ENCODE measurements at regions not wholly inside any gene's neighbourhood (a gene's known extent, or its start where the extent isn't known, plus 50 kb on each side); places are given as distances from the start of the nearest gene placed in this dataset.

GRCh38 chr2:217469203-217469810, 533.5 kb downstream of the TNS1 start:
- H3K4me1 ChIP-seq (ENCODE audit: control insufficient read depth, insufficient read depth, low read length): no peaks in the 10 kb centered on the region
- no peak overlapping the region for H3K27ac ChIP-seq (ENCODE audit: low read length)
- no peaks in the 10 kb centered on the region for H3K36me3 ChIP-seq (ENCODE audit: control insufficient read depth, insufficient read depth, low read length)
- no peaks in the 10 kb centered on the region for H3K9me3 ChIP-seq (ENCODE audit: control insufficient read depth, low read depth, low read length)
- no peak for DNase-seq
- H3K27me3 ChIP-seq (ENCODE audit: control insufficient read depth, insufficient read depth, low read length): no peaks in the 10 kb centered on the region
- H3K4me3 ChIP-seq (ENCODE audit: low read length): no peak overlapping the region
- 100% methylated on average over 1 of the region's 2 CpGs for WGBS (ENCODE audit: insufficient coverage, low lambda C conversion rate)

GRCh38 chr2:217468042-217468830, 534.6 kb downstream of the TNS1 start:
- Histone ChIP-seq H3K4me3 (ENCODE audit: low read length) (no peak overlapping the region), H3K9me3 (ENCODE audit: control insufficient read depth, low read depth, low read length) (no peaks in the 10 kb centered on the region), H3K36me3 (ENCODE audit: control insufficient read depth, insufficient read depth, low read length) (no peaks in the 10 kb centered on the region), H3K27ac (ENCODE audit: low read length) (no peak overlapping the region), H3K4me1 (ENCODE audit: control insufficient read depth, insufficient read depth, low read length) (no peaks in the 10 kb centered on the region), H3K27me3 (ENCODE audit: control insufficient read depth, insufficient read depth, low read length) (no peaks in the 10 kb centered on the region)
- DNase-seq: no peak
- WGBS (ENCODE audit: insufficient coverage, low lambda C conversion rate): 100% methylated on average over 1 of the region's 2 CpGs

GRCh38 chr2:217467331-217467730, 535.5 kb downstream of the TNS1 start:
- H3K27ac ChIP-seq (ENCODE audit: low read length): no peak overlapping the region
- 40% methylated on average over 2 of the region's 8 CpGs for WGBS (ENCODE audit: insufficient coverage, low lambda C conversion rate)
- no peaks in the 10 kb centered on the region for H3K4me1 ChIP-seq (ENCODE audit: control insufficient read depth, insufficient read depth, low read length)
- H3K36me3 ChIP-seq (ENCODE audit: control insufficient read depth, insufficient read depth, low read length): no peaks in the 10 kb centered on the region
- no peaks in the 10 kb centered on the region for H3K9me3 ChIP-seq (ENCODE audit: control insufficient read depth, low read depth, low read length)
- no peak overlapping the region for H3K4me3 ChIP-seq (ENCODE audit: low read length)
- no peak for DNase-seq
- H3K27me3 ChIP-seq (ENCODE audit: control insufficient read depth, insufficient read depth, low read length): no peaks in the 10 kb centered on the region

- no peak overlapping the region for H3K27ac ChIP-seq (ENCODE audit: low read length)
- H3K4me1 ChIP-seq (ENCODE audit: control insufficient read depth, insufficient read depth, low read length): no peaks in the 10 kb centered on the region
- WGBS (ENCODE audit: insufficient coverage, low lambda C conversion rate): no CpG with 5 or more reads among the region's 5 CpGs
- no peak for DNase-seq
- no peaks in the 10 kb centered on the region for H3K9me3 ChIP-seq (ENCODE audit: control insufficient read depth, low read depth, low read length)
- no peaks in the 10 kb centered on the region for H3K36me3 ChIP-seq (ENCODE audit: control insufficient read depth, insufficient read depth, low read length)
- H3K4me3 ChIP-seq (ENCODE audit: low read length): no peak overlapping the region
- no peaks in the 10 kb centered on the region for H3K27me3 ChIP-seq (ENCODE audit: control insufficient read depth, insufficient read depth, low read length)
These were observed 536.0 kb downstream of the TNS1 start for GRCh38 chr2:217466805-217467204.

- WGBS (ENCODE audit: insufficient coverage, low lambda C conversion rate): no CpG with 5 or more reads among the region's 4 CpGs
- H3K4me1 ChIP-seq (ENCODE audit: control insufficient read depth, insufficient read depth, low read length): no peaks in the 10 kb centered on the region
These were observed 536.7 kb downstream of the TNS1 start for GRCh38 chr2:217466104-217466503.

GRCh38 chr2:217465100-217465499, 537.7 kb downstream of the TNS1 start:
- Histone ChIP-seq H3K4me3 (ENCODE audit: low read length) (no peak overlapping the region), H3K27ac (ENCODE audit: low read length) (no peak overlapping the region), H3K9me3 (ENCODE audit: control insufficient read depth, low read depth, low read length) (no peaks in the 10 kb centered on the region), H3K27me3 (ENCODE audit: control insufficient read depth, insufficient read depth, low read length) (no peaks in the 10 kb centered on the region), H3K36me3 (ENCODE audit: control insufficient read depth, insufficient read depth, low read length) (no peaks in the 10 kb centered on the region), H3K4me1 (ENCODE audit: control insufficient read depth, insufficient read depth, low read length) (no peaks in the 10 kb centered on the region)
- DNase-seq: no peak
- WGBS (ENCODE audit: insufficient coverage, low lambda C conversion rate): 100% methylated on average over 1 of the region's 2 CpGs

More at GRCh38 chr2:217466104-217466503, 536.7 kb downstream of the TNS1 start:
- H3K4me3 ChIP-seq (ENCODE audit: low read length): no peak overlapping the region
- DNase-seq: no peak
- no peaks in the 10 kb centered on the region for H3K9me3 ChIP-seq (ENCODE audit: control insufficient read depth, low read depth, low read length)
- H3K27me3 ChIP-seq (ENCODE audit: control insufficient read depth, insufficient read depth, low read length): no peaks in the 10 kb centered on the region
- no peak overlapping the region for H3K27ac ChIP-seq (ENCODE audit: low read length)
- H3K36me3 ChIP-seq (ENCODE audit: control insufficient read depth, insufficient read depth, low read length): no peaks in the 10 kb centered on the region

- WGBS (ENCODE audit: insufficient coverage, low lambda C conversion rate): no CpG with 5 or more reads among the region's 2 CpGs
- Histone ChIP-seq H3K27me3 (ENCODE audit: control insufficient read depth, insufficient read depth, low read length) (no peaks in the 10 kb centered on the region), H3K36me3 (ENCODE audit: control insufficient read depth, insufficient read depth, low read length) (no peaks in the 10 kb centered on the region), H3K27ac (ENCODE audit: low read length) (no peak overlapping the region), H3K4me3 (ENCODE audit: low read length) (no peak overlapping the region), H3K9me3 (ENCODE audit: control insufficient read depth, low read depth, low read length) (no peaks in the 10 kb centered on the region), H3K4me1 (ENCODE audit: control insufficient read depth, insufficient read depth, low read length) (no peaks in the 10 kb centered on the region)
- no peak for DNase-seq
These were observed 539.3 kb downstream of the TNS1 start for GRCh38 chr2:217463402-217464075.

GRCh38 chr2:217462121-217462520, 540.7 kb downstream of the TNS1 start:
- H3K27me3 ChIP-seq (ENCODE audit: control insufficient read depth, insufficient read depth, low read length): no peaks in the 10 kb centered on the region
- no peaks in the 10 kb centered on the region for H3K36me3 ChIP-seq (ENCODE audit: control insufficient read depth, insufficient read depth, low read length)
- DNase-seq: no peak
- H3K4me3 ChIP-seq (ENCODE audit: low read length): no peak overlapping the region
- H3K27ac ChIP-seq (ENCODE audit: low read length): no peak overlapping the region
- 70% methylated on average over 1 of the region's 2 CpGs for WGBS (ENCODE audit: insufficient coverage, low lambda C conversion rate)
- H3K9me3 ChIP-seq (ENCODE audit: control insufficient read depth, low read depth, low read length): no peaks in the 10 kb centered on the region
- no peaks in the 10 kb centered on the region for H3K4me1 ChIP-seq (ENCODE audit: control insufficient read depth, insufficient read depth, low read length)

- no peak overlapping the region for H3K4me3 ChIP-seq (ENCODE audit: low read length)
- 80% methylated on average over 3 of the region's 4 CpGs for WGBS (ENCODE audit: insufficient coverage, low lambda C conversion rate)
These were observed 541.1 kb downstream of the TNS1 start for GRCh38 chr2:217461674-217462073.

GRCh38 chr2:217459680-217460405, 543.0 kb downstream of the TNS1 start:
- no peaks in the 10 kb centered on the region for H3K36me3 ChIP-seq (ENCODE audit: control insufficient read depth, insufficient read depth, low read length)

More at GRCh38 chr2:217461674-217462073, 541.1 kb downstream of the TNS1 start:
- Histone ChIP-seq H3K27me3 (ENCODE audit: control insufficient read depth, insufficient read depth, low read length) (no peaks in the 10 kb centered on the region), H3K4me1 (ENCODE audit: control insufficient read depth, insufficient read depth, low read length) (no peaks in the 10 kb centered on the region), H3K36me3 (ENCODE audit: control insufficient read depth, insufficient read depth, low read length) (no peaks in the 10 kb centered on the region), H3K27ac (ENCODE audit: low read length) (no peak overlapping the region), H3K9me3 (ENCODE audit: control insufficient read depth, low read depth, low read length) (no peaks in the 10 kb centered on the region)
- no peak for DNase-seq

More at GRCh38 chr2:217459680-217460405, 543.0 kb downstream of the TNS1 start:
- WGBS (ENCODE audit: insufficient coverage, low lambda C conversion rate): no CpG with 5 or more reads among the region's 5 CpGs
- no peaks in the 10 kb centered on the region for H3K9me3 ChIP-seq (ENCODE audit: control insufficient read depth, low read depth, low read length)
- no peak overlapping the region for H3K27ac ChIP-seq (ENCODE audit: low read length)
- H3K27me3 ChIP-seq (ENCODE audit: control insufficient read depth, insufficient read depth, low read length): no peaks in the 10 kb centered on the region
- DNase-seq: no peak
- no peak overlapping the region for H3K4me3 ChIP-seq (ENCODE audit: low read length)
- no peaks in the 10 kb centered on the region for H3K4me1 ChIP-seq (ENCODE audit: control insufficient read depth, insufficient read depth, low read length)

Data from large intestine (tissue), 3 donors.